ENCODE measurements at regions not wholly inside any gene's neighbourhood (a gene's known extent, or its start where the extent isn't known, plus 50 kb on each side); places are given as distances from the start of the nearest gene placed in this dataset.

GRCh38 chr11:79536155-79536917 lies 95.5 kb upstream of the TENM4 start:
- H3K27ac ChIP-seq = no peak overlapping the region
- H3K27me3 ChIP-seq = no peaks in the 10 kb centered on the region
- DNase-seq = no peak
- intact Hi-C loops (cut with DNase I) = no loop called here
- no peaks in the 10 kb centered on the region for H3K9me3 ChIP-seq
- H3K36me3 ChIP-seq = no peaks in the 10 kb centered on the region
- TF ChIP-seq EP300 (IDR thresholded peaks at IDR 0.05) (no peak), POLR2A (IDR thresholded peaks at IDR 0.05) (no peak), CTCF (IDR thresholded peaks at IDR 0.05) (no peak)
- WGBS, 3 donors = 51 to 72% (median 65%) methylated on average over 5 of the region's 5 CpGs
- H3K4me1 ChIP-seq (ENCODE audit: insufficient read depth) = no peaks in the 10 kb centered on the region
- H3K4me3 ChIP-seq = no peak overlapping the region

GRCh38 chr11:79535606-79536005 lies 94.8 kb upstream of the TENM4 start:
- no peak for DNase-seq
- no peak overlapping the region for H3K27ac ChIP-seq
- TF ChIP-seq POLR2A (IDR thresholded peaks at IDR 0.05) (no peak), EP300 (IDR thresholded peaks at IDR 0.05) (no peak), CTCF (IDR thresholded peaks at IDR 0.05) (no peak)
- 77 to 90% (median 83%) methylated on average over 1 of the region's 1 CpG for WGBS, 3 donors
- no peak overlapping the region for H3K4me3 ChIP-seq
- H3K4me1 ChIP-seq (ENCODE audit: insufficient read depth) = no peaks in the 10 kb centered on the region
- intact Hi-C loops (cut with DNase I) = no loop called here
- H3K27me3 ChIP-seq = no peaks in the 10 kb centered on the region
- no peaks in the 10 kb centered on the region for H3K36me3 ChIP-seq
- no peaks in the 10 kb centered on the region for H3K9me3 ChIP-seq

GRCh38 chr11:79525257-79525656 lies 84.4 kb upstream of the TENM4 start:
- Histone ChIP-seq H3K4me3 (no peak overlapping the region), H3K27ac (no peak overlapping the region), H3K4me1 (ENCODE audit: insufficient read depth) (no peaks in the 10 kb centered on the region), H3K36me3 (no peaks in the 10 kb centered on the region), H3K9me3 (no peaks in the 10 kb centered on the region), H3K27me3 (no peaks in the 10 kb centered on the region)
- no peak for DNase-seq
- intact Hi-C loops (cut with DNase I) = no loop called here
- TF ChIP-seq POLR2A (IDR thresholded peaks at IDR 0.05) (no peak), CTCF (IDR thresholded peaks at IDR 0.05) (no peak), EP300 (IDR thresholded peaks at IDR 0.05) (no peak)

DNA sequence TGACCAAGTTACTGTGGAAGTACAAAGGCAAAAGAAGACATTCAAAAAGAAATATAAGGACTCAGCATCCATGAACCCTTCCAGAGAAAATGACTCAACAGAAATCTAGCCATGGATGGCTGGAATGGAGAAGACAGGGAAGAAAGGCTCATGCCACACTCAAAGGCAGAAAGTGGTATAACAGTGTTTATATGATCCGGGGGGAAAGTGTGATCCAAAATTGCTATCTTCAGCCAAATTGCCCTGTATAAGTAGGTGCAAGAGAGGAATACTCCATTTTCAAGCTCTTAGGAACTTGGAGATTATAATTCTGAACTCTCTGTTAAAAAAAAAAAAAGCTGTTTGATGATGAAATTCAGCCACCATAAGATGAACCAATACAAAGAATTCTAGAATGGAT lies 81.8 kb upstream of the TENM4 start:
- Histone ChIP-seq H3K27ac (no peak overlapping the region), H3K4me1 (ENCODE audit: insufficient read depth) (no peaks in the 10 kb centered on the region), H3K4me3 (no peak overlapping the region), H3K27me3 (no peaks in the 10 kb centered on the region), H3K36me3 (no peaks in the 10 kb centered on the region), H3K9me3 (no peaks in the 10 kb centered on the region)
- WGBS, 3 donors = 89 to 93% (median 90%) methylated on average over 1 of the region's 1 CpG
- intact Hi-C loops (cut with DNase I) = no loop called here
- TF ChIP-seq POLR2A (IDR thresholded peaks at IDR 0.05) (no peak), EP300 (IDR thresholded peaks at IDR 0.05) (no peak), CTCF (IDR thresholded peaks at IDR 0.05) (no peak)
- DNase-seq = no peak
